ENCODE measurements at regions not wholly inside any gene's neighbourhood (a gene's known extent, or its start where the extent isn't known, plus 50 kb on each side); places are given as distances from the start of the nearest gene placed in this dataset.
"Not testable (repeated sequence)": the region's sequence is repeated elsewhere in the genome, so short reads cannot be mapped to it uniquely, and the experiment has no call there.

DNA sequence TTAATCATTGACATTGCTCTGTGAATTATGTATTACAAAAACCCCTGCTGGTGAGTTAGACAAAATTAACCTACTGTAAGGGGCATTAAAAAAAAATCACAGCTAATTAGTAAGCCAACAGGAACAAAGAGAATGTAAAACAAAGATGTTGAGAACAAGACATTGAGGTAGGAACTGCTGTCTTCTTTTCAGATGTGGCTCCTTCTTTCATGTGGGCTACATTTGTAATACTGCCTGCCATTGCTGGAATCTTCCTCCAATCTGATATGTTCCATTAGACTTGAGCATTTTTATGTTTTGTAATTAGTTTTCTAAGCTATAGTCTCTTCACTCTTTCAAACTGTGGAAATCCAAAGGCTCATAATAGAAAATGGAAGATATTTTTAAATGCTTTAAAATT is 353.0 kb downstream of the ADGRL2 start:
- DNase-seq (ENCODE audit: low read depth) = no peak

DNA sequence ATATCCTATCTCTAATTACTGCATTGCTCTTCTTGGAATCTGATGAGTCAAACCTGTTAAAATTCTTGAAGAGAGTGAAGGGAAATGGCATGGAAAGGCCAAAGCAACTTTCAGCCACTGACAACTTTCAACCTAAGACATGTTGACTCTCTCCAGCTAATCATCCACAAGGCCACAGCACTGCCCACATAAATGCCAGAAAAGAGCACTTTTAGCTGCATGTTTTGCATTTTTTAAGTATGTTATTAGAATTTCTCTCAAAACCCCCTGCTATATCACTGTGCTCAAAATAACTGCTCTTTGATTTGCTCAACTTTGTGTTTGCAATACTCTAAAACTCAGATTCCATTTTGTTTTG is 352.5 kb downstream of the ADGRL2 start:
- no peak for DNase-seq (ENCODE audit: low read depth)

DNA sequence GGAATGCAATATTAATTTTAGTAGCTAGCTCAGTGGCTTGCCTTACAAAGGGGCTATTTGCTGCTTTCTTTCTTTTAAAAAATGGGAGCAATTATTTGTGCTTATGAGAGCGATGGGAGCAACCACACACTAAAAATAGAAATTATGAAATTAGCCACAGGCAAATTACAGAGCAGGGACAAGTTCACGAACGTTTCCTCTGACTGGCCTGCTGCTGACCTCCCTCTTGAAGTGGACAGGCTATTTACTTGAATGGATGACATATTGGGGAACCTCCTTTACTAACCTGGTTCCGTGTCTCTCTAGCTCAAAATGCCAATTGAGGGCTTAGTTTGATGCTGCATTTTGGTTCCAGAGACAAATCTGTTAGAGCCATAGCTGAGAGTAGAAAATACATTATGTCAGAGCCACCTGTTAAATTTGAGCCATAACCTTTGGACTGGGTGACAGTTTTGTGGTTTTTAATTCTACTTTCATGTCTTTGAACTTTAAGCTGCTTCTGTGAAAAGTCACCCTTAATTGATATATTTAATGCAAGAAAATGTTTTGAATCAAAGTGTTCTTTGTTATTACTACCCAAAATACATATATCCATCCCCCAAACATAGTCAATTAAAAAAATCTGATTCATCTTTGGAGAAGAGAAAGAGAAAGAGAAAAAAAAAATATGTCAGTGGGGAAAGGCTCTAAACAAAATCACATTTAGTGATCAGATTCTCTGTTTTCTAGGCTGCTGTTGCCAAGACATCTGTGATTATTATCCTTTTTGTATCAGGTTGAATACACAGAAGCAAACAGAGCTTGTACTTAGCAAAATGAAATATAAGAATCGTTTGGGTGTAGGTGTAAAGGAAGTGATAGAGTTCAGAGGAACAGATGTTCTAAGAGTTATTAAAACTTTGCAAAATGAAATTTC is 351.9 kb downstream of the ADGRL2 start:
- DNase-seq (ENCODE audit: low read depth) = no peak

DNA sequence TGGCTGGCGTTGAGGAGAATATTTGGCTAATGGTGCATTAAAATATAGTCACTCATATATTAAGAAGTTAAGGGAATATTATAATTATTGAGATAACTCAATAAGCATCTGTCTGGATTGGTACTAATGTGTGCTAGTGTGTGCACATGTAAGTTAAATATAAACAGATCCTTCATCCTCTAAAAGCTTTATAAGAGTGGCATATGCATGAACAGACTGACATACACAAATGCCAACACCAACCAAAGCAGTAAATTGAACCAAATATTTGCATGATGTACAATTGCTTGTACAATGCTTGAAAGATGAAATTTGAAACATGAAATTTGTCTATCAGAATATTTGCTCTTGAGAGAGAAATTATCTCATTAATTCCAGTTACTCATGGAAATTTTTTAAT is 344.9 kb downstream of the ADGRL2 start:
- DNase-seq (ENCODE audit: low read depth) = no peak

DNA sequence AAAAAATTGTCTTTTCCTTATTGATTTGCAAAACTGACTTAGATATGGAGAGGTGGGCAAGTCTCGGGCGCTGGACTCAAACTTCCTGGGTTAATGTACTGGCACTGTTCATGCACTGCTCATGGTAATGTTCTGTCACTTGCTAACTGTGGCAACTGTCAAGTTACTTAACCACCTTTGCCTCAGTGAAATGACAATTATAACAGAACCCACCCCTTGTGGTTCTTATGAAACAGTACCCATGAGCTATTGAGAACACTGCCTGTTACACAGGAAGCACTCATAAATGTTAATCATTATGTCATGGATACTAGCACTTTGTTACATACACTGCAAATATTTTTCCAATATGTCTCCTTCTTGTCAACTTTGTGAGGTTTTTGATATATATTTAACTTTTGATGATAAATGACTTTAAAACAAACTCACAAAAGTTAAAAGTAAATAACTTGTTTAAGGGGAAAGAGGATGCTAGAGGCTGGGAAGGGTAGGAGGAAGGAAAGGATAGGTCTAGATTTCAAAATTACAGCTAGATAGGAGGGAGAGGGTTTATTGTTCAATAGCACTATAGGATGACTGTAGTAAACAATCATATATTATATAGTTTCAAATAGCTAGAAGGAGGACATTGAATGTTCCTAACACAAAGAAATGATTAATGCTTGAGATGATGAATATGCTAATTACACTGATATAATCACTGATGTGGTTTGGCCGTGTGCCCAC is 342.5 kb downstream of the ADGRL2 start:
- no peak for DNase-seq (ENCODE audit: low read depth)

DNA sequence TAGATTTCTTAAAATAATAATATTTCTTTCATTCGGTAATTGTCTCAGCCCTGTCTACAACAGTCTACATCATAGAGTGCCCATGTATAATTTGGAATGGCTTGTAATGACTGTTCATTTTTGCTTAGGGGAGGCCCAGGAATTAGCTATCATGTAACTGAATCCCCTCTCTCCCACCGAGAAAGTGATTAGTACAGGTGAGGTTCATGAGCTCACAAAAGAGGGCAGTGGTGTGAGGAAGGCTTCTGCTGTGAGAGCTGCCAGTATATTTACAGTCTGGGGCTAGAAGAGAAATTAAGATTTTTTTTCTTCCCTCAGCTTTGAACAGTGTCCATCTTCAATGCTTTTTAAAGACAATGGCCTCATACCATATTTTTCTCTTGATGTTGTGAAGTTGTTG is 340.7 kb downstream of the ADGRL2 start:
- no peak for DNase-seq (ENCODE audit: low read depth)

DNA sequence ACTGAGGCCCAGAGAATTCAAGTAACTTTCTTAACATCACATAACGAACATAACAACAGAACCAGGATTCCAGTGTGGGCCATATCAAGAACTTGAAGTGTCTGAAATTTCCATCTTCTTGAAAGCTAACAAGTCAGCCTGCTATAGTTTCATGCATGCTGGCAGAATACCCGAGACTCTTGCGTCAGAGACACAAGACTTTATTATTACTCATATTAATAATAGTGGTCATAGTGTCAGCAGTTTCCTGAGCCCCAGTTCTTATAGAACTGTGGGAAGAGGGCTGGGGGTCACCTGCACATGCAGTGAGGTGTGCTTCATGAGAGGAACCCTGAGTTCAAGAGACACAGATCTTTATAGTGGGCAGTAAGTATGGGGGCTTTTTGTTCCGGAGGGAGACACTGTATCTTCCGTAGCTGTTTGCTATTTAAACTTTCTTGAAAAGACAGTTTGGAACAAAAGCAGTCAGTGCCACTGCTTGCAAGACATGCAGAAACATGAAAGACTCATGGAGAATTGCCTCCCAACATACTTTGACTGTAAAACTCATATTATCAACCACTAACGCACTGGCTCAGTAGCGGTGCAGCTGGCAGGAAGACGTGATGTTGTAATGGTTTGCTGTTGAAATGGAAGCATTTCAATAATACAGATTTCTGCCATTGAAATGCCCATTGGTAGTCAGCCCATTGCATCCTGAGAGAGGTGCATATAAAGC is 339.2 kb downstream of the ADGRL2 start:
- DNase-seq (ENCODE audit: low read depth) = no peak

DNA sequence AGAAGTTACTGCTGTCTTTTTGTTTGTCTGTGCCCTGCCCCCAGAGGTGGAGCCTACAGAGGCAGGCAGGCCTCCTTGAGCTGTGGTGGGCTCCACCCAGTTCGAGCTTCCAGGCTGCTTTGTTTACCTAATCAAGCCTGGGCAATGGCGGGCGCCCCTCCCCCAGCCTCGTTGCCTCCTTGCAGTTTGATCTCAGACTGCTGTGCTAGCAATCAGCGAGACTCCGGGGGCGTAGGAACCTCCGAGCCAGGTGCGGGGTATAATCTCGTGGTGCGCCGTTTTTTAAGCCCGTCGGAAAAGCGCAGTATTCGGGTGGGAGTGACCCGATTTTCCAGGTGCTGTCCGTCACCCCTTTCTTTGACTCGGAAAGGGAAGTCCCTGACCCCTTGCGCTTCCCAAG is 335.6 kb downstream of the ADGRL2 start:
- not testable (repeated sequence) for DNase-seq (ENCODE audit: low read depth)

DNA sequence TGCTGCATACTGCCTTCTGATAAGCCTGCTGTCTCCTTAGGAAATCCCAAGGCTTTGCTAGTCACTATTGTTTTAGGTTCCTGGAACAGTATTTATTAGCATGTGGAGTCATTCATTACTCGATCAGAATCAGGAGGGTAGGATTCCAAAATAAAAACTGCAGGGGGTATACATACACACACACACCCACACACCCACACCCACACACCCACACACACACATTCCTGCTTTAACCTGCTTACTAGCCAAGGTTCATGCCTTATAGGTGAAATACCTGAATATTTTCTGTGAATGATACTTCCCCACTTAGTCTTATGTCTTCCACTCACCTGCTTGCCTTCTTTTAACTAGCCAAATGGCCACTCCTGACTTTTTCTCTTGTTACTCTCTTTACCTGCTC is 325.1 kb downstream of the ADGRL2 start:
- DNase-seq (ENCODE audit: low read depth) = no peak

DNA sequence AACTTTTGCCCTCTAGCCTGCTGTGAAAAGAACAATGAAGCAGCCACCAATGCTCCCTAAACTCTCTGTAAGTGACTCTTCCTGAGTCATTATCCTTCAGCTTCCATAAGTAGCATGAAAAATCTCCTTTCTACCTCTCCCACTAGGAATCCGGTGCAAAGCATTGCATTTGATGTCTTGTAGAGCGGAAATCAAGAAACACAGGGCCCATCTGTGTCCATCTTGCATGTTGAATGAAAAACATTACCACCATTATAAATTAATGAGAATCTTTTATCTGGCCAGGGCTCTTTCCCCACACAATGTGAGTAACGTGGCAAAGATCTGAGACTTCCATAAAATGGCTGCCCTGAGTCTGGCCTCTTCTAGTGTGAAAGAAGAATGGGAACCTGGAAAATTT is 324.4 kb downstream of the ADGRL2 start:
- peak; percentile 7 for DNase-seq (ENCODE audit: low read depth)

DNA sequence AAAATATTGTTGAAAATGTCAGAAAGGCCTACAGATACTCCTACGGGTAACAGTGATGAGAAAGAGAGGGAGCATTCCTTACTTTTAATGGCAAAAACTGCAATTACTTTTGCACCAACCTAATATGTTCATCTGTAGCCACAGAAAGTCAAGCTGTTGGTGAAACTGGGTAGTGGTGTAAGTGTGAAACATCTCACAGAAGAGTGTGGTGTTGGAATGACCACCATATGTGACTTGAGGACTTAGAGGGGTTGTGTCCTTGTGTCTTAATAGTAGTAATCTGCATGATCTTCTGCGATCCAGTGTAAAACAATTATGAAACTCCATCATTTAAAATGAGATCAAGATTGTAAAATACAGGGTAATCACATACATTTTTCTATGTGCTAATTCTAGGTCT is 320.7 kb downstream of the ADGRL2 start:
- no peak for DNase-seq (ENCODE audit: low read depth)

DNA sequence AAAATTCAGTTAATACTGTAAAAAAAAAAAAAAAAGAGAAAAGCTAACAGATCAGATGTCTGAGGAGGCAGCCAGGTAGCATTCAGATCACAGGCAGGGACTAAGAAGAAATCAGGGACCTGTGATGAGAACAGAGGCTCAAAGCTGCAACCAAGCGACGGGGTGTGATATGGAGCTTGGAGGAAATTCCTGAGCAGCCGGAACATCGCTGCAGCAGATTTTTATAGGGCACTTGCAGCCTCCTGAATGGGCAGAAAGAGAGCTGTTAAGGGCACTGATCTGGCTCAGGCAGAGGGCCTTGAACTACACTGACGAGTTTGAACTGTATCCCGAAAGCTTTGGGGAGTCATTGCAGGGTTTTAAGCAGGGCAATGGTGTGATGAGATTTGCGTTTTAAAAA is 315.4 kb downstream of the ADGRL2 start:
- no peak for DNase-seq (ENCODE audit: low read depth)

DNA sequence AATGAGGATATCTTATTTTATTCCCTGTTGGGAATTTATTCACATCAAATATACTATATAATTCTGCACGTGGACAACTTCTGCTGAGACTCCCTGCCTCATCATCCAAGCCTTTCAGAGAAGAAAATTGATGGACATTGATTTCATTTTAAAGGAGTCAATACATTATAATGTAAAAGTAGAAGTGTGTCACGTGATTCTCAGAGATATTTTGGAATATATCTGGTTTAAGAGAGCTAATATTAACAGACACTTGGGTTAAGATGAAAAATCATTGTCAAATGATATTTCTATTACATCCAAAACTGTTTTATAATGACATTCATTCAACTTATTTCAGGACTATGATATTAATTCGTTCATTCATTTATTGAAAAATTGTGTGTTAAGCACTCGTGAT is 314.2 kb downstream of the ADGRL2 start:
- no peak for DNase-seq (ENCODE audit: low read depth)

DNA sequence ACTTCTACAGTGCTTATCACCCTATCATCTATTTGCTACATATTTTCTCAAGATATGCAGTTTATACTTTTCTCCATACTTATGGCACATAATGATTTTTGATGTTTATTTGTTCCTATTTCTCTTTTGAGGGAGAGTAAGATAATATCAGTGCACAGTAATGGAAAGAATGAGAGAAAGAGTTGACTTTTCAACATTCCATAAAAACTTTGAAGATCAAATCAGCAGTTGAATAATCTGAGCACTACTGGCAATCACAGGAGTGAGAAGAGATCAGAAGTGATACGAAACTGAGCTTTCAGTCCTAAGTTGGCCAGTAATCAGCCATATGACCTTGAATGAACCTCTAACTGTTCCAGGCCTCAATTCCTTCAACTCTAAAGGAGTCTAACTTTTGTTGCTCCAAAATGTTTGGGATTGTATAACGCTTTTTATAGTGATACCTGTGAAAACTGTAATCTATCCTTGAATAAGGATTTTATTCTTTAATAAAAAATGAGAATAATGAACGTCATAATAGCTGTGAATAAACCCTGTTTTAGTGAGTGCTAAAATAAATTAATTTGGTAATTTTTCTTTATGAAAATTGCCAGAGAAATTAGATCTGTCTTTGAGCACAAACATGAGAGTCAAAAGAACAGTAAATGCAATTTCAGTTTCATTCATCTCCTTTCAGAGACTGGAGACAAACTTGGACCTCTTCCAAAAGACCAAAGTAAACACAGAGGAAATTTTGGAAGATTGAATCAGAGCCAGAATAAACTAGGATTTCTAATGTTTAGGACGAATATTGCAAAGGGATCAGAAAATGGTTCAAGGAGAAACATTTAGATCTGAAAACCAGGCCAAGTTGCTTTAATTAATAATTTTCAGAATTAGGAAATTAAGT is 309.9 kb downstream of the ADGRL2 start:
- no peak for DNase-seq (ENCODE audit: low read depth)

DNA sequence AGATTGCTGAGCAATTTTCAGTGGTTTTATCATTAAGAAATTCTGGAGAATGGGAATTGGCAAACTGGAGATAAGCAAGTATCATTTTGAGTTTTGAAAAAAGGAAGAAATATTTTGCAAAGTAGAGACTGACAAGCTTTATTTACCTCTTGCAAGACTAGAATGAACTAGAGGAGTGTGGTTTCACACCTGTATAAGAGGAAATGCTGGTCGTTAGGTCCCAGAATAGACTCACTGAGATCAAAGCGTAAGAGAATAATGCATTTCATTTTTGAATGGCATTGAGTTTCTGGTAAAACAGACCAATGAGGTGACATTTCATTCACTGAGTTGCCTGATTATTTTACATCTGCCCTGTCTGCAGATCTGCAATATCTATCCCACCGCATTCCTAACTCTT is 308.1 kb downstream of the ADGRL2 start:
- DNase-seq (ENCODE audit: low read depth) = no peak

DNA sequence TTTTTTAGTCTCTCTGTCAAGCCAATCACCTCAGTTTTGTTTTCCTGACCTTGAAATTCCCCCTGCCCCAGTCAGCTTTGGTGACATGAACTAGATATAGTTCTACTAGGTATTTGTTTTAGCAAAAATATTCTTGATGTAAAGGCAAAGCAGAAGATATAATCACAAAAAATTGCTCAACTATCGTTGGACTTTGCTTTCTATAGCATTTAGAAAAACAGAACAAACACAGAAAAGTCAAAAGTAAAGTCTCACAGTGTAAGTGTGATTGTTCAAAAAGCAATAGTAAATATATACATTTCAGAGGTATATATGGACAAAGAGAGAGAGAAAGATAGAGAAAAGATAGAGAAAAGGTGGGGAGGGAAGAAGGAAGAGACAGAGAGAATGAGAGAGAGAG is 305.9 kb downstream of the ADGRL2 start:
- DNase-seq (ENCODE audit: low read depth) = no peak

DNA sequence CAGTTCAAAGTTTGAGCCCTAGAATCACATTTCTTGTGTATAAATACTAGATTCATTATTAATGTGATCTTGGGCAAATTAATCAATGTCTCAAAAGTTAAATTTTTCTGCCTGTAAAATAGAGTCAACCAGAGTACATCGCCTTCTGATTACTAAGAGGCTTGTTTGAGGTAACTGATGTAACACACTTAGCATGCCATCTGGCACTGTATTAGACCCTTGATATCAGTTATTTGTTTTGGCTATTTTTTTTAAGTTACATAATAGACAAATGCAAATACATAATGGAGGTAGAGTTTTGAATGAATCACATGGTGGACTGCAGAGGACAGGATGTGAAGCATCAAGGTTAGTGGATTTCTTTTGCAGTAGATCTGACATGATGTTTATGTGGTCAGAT is 298.4 kb downstream of the ADGRL2 start:
- no peak for DNase-seq (ENCODE audit: low read depth)

DNA sequence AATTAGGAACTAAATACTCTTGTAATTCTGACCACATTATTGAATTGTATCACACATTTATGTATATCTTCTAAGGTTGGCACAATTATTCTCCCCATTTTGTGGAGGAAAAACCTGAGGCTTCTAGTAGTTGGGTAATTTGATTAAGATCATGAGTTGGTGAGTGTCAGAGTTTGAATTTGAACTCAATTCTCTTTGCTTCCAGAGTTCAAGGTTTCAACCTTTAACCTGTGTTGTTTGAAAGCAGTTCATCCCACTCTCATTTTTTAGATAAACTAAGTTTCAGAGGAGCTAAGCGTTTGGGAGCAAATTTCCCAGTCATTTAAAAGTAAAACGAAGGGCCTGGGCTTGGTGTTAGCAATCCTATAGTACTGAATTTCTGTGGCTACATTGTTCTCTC is 293.4 kb downstream of the ADGRL2 start:
- no peak for DNase-seq (ENCODE audit: low read depth)

DNA sequence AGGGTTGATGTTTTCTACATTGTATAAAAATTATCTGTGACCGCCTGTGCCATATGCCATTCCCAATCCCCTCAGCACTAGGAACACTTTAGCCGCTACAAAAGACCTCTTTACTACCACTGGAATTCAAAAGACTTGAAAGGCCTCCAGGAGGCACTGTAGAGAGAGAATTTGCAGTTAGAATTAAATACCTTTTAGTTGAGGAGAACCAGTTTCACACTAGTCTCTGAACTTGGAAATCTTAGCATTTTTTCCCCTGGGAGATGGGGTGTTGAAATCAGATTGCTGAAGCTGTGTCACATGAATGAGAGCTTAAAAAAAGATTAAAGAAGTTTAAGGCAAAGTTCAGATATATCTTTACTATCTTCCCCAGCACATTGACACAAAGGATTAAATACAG is 291.0 kb downstream of the ADGRL2 start:
- DNase-seq (ENCODE audit: low read depth) = no peak

DNA sequence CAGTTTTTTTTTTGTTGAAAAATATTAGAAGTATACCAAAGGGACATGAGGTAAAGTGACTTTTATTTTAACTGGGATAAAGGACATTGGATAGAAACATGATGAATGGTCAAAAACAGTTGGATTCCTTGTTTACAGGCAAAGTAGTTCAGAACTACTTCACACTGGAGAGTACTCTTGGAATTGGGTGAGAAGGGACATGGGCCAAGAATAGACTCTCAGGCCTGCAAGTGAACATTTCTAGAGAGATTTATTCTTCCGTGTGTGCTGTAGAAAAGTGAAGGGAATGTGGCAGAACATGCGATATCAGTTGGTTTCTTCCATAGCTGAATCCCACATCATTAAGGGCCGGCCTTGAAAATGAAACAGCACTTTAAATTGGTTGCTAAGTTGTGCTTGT is 290.5 kb downstream of the ADGRL2 start:
- DNase-seq (ENCODE audit: low read depth) = no peak

DNA sequence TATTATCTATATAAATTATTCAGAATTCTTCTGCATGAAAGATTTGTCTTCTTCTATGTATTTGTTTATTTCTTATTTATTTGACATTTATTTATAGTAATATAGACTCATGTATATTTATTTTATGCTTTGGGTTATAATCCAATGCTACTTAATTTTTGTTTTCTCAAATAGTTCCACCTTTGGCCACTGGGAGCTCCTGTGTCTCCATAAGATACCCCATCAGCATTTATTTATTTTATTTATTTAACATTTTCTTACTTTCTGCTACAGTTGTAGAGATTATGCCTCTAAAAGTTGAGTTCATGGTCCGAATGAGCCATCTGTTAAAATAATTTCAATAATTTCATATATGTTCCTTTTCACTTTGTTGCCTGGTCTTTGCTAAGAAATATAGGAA is 289.4 kb downstream of the ADGRL2 start:
- no peak for DNase-seq (ENCODE audit: low read depth)

DNA sequence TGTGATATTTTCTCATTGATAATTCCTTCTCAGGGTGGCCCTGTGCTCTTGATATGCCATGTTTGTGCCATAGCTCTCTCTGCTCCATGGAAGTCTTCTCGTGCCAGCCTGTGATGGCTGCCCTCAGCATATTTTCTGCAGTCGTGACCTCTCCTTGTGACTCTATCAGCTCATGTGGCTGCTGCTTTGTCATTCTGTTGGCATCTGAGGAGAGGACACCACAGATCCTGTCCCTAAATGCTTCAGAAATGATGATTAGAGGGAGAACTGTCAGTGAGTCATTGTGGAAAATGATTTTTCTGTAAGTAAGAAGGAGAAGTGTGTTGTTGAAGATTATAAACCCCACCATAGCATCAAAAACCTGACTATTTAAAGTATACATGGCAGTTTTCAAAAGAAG is 286.0 kb downstream of the ADGRL2 start:
- peak; percentile 14 for DNase-seq (ENCODE audit: low read depth)
